RCC 7860 (cell line): ENCODE measurements at regions not wholly inside any gene's neighbourhood (a gene's known extent, or its start where the extent isn't known, plus 50 kb on each side); places are given as distances from the start of the nearest gene placed in this dataset.

Experiments used
- DNase-seq: peaks from one replicate; pipeline ENCODE4 v3.0.0-alpha.2; 2015; ENCODE audit warnings: low spot score
- FAIRE-seq: peaks from 2 replicates; lab custom pipeline; 2012; peaks lifted over from hg19 to GRCh38; lab: Jason Lieb, UNC

- DNase-seq, result no peak
- no peak for FAIRE-seq
Measured at GRCh38 chrY:21370494-21370893, 140.6 kb upstream of the RBMY1B start.

- no peak for FAIRE-seq
Measured at GRCh38 chrY:21394116-21394515, 117.0 kb upstream of the RBMY1B start.

DNA sequence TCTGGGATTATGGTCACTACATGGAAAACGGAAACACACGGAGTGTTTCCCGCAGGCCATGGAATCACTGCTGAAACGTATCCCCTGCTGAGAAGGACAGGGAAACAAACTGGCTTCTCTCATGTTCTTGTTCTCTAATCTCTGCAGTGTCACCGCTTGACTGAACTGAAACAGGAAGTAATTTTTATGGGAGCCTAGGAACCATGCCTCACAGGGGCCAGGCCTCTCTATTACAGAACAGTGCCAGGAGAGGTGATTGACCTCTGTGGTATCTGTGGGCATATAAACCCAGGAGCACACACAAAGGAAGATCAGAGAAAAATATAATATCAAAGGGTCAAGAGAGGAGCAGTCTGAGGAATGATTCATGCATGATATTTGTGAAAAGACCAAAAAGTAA is 88.9 kb upstream of the RBMY1B start:
- FAIRE-seq (peak; percentile 89), DNase-seq (peak; percentile 51)

More at GRCh38 chrY:21394116-21394515, 117.0 kb upstream of the RBMY1B start:
- no peak for DNase-seq

- DNase-seq (no peak), FAIRE-seq (no peak)
Measured at GRCh38 chrY:21440536-21440935, 70.6 kb upstream of the RBMY1B start.

- FAIRE-seq (no peak), DNase-seq (no peak)
Measured at GRCh38 chrY:21453644-21454043, 57.5 kb upstream of the RBMY1B start.

- DNase-seq, result no peak
- no peak for FAIRE-seq
Measured at GRCh38 chrY:21454133-21454532, 57.0 kb upstream of the RBMY1B start.

DNA sequence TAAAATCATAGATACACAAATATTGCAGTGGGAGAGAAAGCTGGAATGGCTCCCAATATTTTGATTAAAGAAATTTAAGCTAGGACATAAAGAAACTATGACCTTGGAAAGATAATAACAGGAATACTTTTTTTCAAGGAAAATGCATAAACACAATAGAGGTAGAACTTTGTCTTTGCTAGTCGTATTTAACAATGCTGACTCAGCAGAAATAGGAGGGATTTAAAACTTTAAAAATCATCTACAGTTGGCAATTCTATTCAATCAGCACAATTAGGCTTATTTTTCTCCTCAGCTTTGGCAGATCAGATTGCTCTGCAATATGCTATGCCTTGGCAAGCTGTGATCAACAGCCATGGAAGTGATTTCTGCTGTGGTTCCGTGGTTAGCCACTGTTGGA is 51.5 kb upstream of the RBMY1B start:
- FAIRE-seq (no peak), DNase-seq (no peak)
